Activated naive CD4-positive, alpha-beta T cell treated with anti-CD3 and anti-CD28 coated beads, Interleukin-2, amount 50 U/mL, for 72 hours (primary cell): ENCODE measurements at regions not wholly inside any gene's neighbourhood (a gene's known extent, or its start where the extent isn't known, plus 50 kb on each side); places are given as distances from the start of the nearest gene placed in this dataset.
"Not testable (repeated sequence)": the region's sequence is repeated elsewhere in the genome, so short reads cannot be mapped to it uniquely, and the experiment has no call there.

Source experiments
- ATAC-seq, 2 donors: fragments of 150-1000 bp; cut with Tn5 transposase; 2 replicates each; pipeline ENCODE4 v1.10.0; 2021; ENCODE audit warnings: mild to moderate bottlenecking in 2 of 2, moderate library complexity in 2 of 2
- DNase-seq, 2 donors: peaks; one replicate each; pipeline ENCODE4 v3.0.0; 2021 to 2022; ENCODE audit warnings: low spot score in 2 of 2
- H3K27ac Mint-ChIP-seq, 2 donors: one replicate each; pipeline ENCODE4 v1.8.0; 2022; ENCODE audit warnings: mild to moderate bottlenecking in 2 of 2, mixed read lengths in 2 of 2
- H3K36me3 Mint-ChIP-seq, 2 donors: one replicate each; pipeline ENCODE4 v1.8.0; 2022; ENCODE audit warnings: mixed read lengths in 2 of 2
- H3K9me3 Mint-ChIP-seq, 2 donors: one replicate each; pipeline ENCODE4 v1.8.0; 2022; ENCODE audit warnings: mixed read lengths in 2 of 2

DNA sequence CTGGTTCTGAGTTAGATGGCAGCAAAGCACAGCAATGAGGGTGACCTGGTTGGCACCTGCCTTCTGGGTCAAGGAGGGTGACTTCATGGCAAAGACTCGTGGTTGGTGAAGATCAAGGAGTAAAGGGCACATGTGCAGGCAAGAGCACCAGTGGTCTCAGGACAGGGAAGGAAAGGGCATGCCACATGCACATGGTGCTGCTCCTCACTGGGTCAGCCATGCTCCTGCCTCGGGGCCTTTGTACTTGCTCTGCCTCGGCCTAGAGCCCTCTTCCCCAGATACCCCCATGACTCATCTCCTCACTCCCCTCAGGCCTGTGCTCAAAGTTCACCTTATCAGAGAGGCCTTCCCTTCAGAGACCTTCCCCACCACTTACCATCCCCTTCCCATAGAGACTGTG, 106.7 kb upstream of the KDM7A start:
- peaks cover 0 to 4% of the 10 kb centered on the region in 2 donors for H3K9me3 Mint-ChIP-seq
- H3K36me3 Mint-ChIP-seq: no peaks in the 10 kb centered on the region
- DNase-seq (peak in 1 of 2 donors; percentile 26), ATAC-seq (no peak)
- H3K27ac Mint-ChIP-seq: peak overlapping the region in 1 of 2 donors; percentile 25

DNA sequence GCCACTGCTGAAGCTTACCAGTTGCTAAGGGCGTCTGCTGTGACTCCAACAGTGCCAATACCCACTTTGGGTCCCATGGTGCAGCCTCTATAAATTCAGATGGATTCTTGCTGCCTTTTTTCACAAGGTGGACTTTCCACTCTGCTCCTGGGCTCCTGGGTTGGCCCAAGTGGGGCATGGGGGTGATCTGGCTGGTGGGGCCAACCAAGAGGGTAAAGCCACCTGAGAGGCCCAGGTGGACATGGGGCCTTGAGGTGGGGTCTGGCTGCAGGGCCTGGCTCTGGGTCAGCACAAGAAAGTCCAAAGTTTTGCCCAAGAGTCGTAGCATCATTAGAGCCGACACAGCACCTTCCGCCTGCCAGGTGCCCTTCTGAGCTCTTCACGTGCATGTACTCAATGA, 105.2 kb upstream of the KDM7A start:
- ATAC-seq: no peak
- Mint-ChIP-seq H3K36me3 (no peaks in the 10 kb centered on the region), H3K27ac (peak overlapping the region in 1 of 2 donors; percentile 84), H3K9me3 (peaks cover 0 to 4% of the 10 kb centered on the region in 2 donors)
- peak in 1 of 2 donors; percentile 34 for DNase-seq

DNA sequence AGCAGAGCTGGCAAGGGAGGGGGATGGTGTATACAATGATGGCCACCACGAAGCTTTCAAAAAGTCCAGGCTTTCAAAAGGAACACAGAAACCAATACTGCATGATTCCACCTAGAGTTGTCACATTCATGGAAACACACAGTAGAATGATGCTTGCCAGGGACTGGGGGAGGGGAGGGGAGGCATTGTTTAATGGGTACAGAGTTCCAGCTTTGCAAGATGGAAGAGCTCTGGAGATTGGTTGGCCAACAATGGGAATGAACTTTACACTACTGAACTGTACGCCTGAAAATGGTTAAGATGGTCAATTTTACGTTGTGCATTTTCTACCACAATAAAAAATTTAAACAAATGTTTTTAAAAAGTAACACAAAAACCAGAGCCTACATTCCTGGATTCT, 104.5 kb upstream of the KDM7A start:
- no peak for ATAC-seq
- H3K27ac Mint-ChIP-seq: no peak overlapping the region
- H3K9me3 Mint-ChIP-seq: peaks cover 0 to 4% of the 10 kb centered on the region in 2 donors

DNA sequence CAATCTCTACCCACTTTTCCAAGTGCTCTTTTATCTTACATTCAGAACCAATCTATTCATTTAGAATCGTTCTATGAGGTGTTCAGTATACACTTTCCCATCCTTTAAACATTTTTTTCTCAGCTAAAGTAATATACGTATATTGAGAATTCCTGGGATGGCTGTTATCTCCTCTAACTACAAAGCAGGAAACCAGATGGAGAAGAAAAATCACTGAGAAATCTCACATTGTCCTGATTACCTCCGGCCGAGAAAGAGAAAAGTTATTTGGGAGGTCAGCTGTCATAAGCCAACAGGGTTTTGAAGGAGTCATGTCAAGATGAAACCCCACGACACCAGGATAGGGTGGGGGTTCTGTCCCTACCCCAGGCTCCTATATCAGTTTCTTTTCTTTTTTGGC, 99.2 kb upstream of the KDM7A start:
- ATAC-seq (no peak), DNase-seq (no peak)
- H3K36me3 Mint-ChIP-seq: no peaks in the 10 kb centered on the region
- H3K9me3 Mint-ChIP-seq: peaks cover 0 to 5% of the 10 kb centered on the region in 2 donors
- no peak overlapping the region for H3K27ac Mint-ChIP-seq

More for the DNA sequence above, 104.5 kb upstream of the KDM7A start:
- H3K36me3 Mint-ChIP-seq: no peaks in the 10 kb centered on the region
- DNase-seq: peak in 1 of 2 donors; percentile 7

DNA sequence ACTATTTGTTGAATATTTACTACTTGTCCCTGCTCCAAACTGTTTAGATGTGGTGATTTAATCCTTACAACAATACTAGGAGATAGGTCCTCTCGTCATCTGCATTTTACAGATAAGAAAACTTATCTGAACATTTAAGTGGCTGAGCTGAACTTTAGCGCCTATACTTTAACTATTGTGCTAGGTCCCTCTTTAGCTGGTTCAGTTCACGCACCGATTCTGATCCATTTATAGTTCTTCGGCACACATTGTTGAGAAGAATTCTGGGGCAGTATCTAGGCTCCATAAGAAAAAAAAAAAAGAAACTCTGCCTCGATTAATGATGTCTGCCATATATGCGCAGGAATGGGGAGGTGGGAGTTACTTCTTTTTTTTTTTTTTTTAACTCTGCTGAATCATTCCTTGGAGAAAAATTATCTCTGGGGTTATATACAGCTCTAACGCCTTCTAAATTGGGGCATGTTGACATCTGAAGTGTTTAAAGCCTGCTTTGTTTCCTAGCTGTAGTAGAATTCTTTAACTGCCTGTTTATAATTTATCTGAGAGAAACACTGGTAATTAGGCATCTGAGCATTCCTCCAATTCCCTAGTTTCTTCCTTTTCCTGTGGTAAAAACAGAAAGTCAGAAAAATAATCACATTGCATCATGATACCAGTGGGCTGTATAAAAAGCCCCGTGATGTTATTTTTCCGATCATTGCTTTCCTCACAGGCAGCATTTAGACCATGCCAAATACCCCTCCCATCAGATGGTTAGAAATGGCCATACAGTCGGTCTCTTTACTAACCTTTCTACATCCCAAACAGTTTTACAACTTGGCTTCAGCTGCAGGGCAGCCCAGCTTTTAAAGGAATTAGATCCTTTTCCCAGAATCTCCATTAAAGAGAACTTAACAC, 98.5 kb upstream of the KDM7A start:
- Mint-ChIP-seq H3K36me3 (no peaks in the 10 kb centered on the region), H3K27ac (no peak overlapping the region), H3K9me3 (peaks cover 0 to 6% of the 10 kb centered on the region in 2 donors)
- no peak for DNase-seq
- no peak for ATAC-seq

DNA sequence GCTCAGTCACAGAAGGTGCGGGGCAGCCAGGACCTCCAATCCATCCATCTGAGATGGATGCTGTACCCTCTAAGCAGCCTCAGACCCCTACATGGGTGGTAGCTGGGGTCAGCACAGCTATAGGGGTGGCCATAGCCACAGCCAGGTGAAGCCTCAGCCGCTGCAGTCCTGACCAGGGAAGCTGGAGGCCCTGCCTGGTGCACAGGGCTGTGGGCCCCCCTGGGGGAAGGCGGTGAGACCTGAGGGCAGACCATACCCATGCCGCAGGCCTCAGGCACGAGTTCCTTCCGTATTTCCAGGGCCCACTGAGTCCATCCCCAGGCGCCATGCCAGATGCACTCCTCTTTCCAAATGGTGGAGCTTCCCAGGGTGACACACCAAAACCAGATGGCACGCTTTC, 96.6 kb upstream of the KDM7A start:
- no peaks in the 10 kb centered on the region for H3K36me3 Mint-ChIP-seq
- no peak for DNase-seq
- H3K27ac Mint-ChIP-seq: no peak overlapping the region
- peaks cover 0 to 6% of the 10 kb centered on the region in 2 donors for H3K9me3 Mint-ChIP-seq
- ATAC-seq: no peak

DNA sequence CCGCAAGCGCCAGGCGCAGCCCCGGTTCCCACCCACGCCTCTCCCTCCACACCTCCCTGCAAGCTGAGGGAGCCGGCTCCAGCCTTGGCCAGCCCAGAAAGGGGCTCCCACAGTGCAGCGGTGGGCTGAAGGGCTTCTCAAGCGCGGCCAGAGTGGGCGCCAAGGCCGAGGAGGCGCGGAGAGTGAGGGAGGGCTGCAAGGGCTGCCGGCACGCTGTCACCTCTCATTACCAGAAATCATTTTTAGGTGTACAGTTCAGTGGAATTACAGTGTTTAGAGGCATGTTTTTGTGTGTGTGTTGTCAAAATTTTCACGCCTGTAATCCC, 94.8 kb upstream of the KDM7A start:
- DNase-seq, H3K9me3 Mint-ChIP-seq, H3K36me3 Mint-ChIP-seq, H3K27ac Mint-ChIP-seq, ATAC-seq: not testable (repeated sequence)

DNA sequence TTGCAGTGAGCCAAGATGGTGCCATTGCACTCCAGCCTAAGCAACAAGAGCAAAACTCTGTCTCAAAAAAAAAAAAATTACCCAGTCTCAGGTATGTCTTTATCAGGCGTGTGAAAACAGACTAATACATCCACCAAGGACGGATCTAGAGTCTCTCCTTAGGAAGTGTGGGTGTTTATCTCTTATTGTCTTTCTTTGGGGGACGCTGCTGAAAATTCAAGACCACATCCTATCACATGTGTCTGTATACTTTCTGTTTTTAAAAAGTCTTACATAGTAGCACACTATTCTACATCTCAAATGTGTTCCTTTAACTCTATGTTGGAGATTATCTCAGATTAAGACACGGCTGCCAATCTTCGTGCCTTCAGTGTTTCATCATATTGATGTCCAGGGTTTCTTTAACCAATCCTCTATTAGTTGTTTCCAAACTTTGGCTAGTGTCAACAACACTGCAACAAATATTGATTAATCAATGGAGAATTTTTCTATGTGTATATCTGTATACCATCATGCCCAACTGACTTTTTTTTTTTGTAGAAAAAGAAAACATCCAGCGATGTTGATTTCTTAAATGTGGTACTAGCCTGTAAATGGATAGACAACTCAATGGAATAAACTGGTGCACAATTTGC, 92.3 kb upstream of the KDM7A start:
- Mint-ChIP-seq H3K9me3 (peaks cover 0 to 11% of the 10 kb centered on the region in 2 donors), H3K27ac (no peak overlapping the region), H3K36me3 (peaks cover 0 to 6% of the 10 kb centered on the region in 2 donors)
- ATAC-seq (no peak), DNase-seq (no peak)

DNA sequence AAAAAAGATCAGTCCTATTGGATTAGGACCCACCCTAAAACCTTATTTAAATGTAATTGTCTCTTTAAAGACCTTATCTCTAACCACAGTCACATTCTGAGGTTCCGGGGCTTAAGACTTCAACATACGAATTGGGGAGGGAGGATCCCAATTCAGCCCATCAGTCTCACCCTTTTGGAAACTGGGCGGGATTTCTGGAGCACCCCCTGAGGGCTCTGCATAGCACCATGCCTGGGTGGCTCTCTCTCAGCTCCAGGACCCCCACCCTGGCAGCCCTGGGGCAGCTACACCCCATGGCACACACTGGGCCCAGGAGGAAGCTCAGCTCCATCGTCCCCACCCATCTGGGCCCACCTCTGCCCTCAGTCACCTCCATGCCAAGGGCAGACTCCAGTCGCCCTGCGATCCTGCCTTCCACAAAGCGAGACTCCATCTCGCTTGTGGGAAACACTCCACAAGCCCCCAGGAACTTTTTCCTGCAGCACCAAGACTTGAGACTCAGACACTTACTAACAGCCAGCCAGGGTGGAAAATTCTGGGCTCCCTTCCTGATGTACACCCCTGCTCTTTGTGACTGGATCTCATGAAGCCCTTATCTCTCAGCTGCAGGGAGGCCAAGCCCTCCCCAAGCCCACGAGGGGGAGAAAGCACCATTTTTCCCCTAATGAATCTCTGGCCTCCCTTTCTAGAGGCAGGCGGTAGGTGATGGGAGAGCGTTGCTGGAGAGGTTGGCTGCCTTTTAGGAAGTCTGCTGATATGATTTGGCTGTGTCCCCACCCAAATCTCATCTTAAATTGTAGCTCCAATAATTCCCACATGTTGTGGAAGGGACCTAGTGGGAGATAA, 90.8 kb upstream of the KDM7A start:
- ATAC-seq (no peak), DNase-seq (peak in 1 of 2 donors; percentile 7)
- peaks cover 0 to 6% of the 10 kb centered on the region in 2 donors for H3K36me3 Mint-ChIP-seq
- H3K27ac Mint-ChIP-seq: peak overlapping the region; percentile 14 to 55
- peaks cover 0 to 11% of the 10 kb centered on the region in 2 donors for H3K9me3 Mint-ChIP-seq

DNA sequence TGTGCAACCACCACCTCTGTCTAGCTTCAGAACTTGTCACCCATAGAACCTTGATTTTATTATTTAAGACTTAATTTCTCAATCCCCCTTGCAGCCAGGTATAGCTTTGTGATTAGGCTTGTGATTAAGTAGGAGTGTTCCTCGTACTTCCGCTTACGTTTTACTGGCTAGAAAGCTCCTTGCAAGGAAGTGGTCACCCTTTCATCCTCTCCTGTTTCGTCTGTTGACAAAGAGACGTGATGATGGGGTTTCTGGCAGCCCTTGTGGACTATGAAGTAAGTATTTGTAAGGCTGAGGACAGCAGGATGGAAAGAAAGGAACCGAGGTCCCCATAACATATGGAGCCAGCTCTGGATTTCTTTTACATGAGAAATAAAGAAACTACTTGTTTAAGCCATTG, 86.5 kb upstream of the KDM7A start:
- DNase-seq (peak in 1 of 2 donors; percentile 23), ATAC-seq (peak; percentile 71 to 82)
- H3K27ac Mint-ChIP-seq: peak overlapping the region; percentile 62 to 80
- peaks cover 0 to 6% of the 10 kb centered on the region in 2 donors for H3K36me3 Mint-ChIP-seq
- H3K9me3 Mint-ChIP-seq: peaks cover 0 to 5% of the 10 kb centered on the region in 2 donors

DNA sequence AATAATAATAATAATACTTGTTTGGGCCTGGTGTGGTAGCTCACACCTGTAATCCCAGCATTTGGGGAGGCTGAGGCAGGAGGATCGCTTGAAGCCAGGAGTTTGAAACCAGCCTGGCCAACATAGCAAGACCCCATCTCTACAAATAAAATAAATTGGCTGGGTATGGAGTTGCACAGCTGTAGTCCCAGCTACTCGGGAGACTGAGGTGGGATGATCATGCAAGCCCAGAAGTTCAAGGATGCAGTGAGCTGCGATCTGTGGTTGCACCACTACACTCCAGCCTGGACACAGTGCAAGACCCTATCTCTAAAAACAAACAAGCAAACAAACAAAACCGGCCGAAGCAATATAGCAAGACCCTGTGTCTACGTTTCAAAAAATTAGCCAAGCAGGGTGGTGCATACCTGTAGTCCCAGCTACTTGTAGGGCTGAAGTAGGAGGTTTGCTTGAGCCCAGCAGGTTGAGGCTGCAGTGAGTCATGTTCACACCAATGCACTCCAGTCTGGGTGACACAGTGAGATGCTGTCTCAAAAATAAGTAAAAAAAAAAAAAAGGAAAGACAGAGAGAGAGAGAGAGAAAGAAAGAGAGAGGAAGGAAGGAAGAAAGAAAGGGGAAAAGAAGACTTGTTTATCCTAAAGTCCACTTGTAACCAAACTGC, 85.6 kb upstream of the KDM7A start:
- Mint-ChIP-seq H3K27ac (peak overlapping the region in 1 of 2 donors; percentile 80), H3K9me3 (peaks cover 0 to 5% of the 10 kb centered on the region in 2 donors), H3K36me3 (peaks cover under 1 to 2% of the 10 kb centered on the region in 2 donors)
- DNase-seq (peak in 1 of 2 donors; percentile 31), ATAC-seq (peak; percentile 60 to 71)

DNA sequence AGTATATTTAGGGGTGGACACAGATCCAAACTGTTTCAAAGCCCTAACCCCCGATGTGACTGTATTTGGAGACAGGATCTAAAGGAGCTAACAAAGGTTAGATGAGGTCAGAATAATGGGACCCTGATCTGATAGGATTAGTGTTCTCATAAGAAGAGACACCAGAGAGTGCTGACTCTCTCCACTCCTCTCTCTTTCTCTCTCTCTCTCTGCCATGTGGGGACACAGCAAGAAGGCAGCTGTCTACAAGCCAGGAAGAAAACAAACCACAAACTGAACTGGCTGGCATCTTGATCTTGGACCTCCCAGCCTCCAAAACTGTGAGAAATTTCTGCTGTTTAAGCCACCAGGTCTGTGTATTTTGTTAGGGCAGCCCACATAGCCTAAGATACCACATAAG, 84.7 kb upstream of the KDM7A start:
- Mint-ChIP-seq H3K36me3 (peaks cover 4 to 10% of the 10 kb centered on the region in 2 donors), H3K27ac (no peak overlapping the region), H3K9me3 (peaks cover 0 to 10% of the 10 kb centered on the region in 2 donors)
- ATAC-seq: no peak
- DNase-seq: no peak

DNA sequence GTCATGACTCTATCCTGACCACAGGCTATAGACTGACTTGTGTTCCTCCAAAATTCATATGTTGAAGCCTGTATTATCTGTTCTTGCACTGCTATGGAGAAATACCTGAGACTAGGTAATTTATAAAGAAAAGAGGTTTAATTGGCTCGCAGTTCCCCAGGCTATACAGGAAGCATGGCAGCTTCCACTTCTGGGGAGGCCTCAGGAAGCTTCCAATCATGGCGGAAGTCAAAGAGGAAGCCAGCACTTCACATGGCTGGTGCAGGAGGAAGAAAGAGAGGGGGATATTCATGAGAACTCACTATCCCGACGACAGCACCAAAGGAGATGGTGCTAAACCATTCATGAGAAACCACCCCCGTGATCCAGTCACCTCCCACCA, 84.3 kb upstream of the KDM7A start:
- Mint-ChIP-seq H3K36me3 (peaks cover 4 to 10% of the 10 kb centered on the region in 2 donors), H3K27ac (no peak overlapping the region), H3K9me3 (peaks cover 0 to 10% of the 10 kb centered on the region in 2 donors)
- ATAC-seq (no peak), DNase-seq (no peak)

DNA sequence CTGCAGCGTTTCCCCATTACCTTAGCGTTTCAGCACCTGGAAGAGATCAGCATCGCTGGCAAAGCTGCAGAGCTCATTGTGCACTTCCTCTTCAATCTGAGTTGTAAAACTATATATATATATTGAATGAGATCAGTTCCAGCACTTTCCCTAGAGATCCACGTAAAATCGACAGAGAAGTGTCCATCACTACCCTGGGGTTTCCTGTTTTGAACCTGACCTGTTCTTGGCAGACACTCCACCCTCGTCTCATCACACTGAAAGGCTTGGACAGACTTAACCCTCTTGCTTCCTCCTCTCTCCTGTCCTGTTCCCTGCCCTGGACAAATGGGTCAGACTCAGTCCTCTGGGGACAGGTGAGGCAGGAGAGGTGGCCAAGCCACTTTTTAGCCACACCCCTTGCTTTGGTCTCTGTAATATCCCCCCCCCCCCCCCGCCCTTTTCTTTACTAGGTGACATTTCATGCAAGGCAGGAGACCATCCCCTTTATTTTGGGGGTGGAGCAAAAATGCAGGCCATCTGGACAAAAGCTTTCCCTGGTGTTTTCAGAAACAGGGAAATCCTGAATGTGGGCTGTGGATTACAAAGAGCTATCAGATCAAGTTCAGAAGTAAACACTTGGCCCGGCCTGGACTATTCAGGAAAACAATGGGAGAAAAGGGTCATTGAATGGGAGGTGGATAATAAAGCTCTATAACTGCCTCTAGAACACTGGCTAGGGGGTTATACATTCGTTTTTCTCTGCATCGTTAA, 83.7 kb upstream of the KDM7A start:
- DNase-seq: no peak
- H3K36me3 Mint-ChIP-seq: peaks cover 4 to 10% of the 10 kb centered on the region in 2 donors
- peak overlapping the region in 1 of 2 donors; percentile 77 for H3K27ac Mint-ChIP-seq
- no peak for ATAC-seq
- H3K9me3 Mint-ChIP-seq: peaks cover 0 to 10% of the 10 kb centered on the region in 2 donors

DNA sequence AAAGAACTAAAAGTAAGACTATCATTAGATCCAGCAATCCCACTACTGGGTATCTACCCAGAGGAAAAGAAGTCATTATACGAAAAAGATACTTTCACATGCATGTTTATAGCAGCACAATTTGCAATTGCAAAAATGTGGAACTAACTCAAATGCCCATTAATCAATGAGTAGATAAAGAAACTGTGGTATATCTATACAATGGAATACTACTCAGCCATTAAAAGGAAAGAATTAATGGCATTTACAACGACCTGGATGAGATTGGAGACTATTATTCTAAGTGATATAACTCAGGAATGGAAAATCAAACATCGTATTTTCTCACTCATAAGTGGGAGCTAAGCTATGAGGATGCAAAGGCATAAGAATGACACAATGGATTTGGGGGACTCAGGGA, 80.5 kb upstream of the KDM7A start:
- ATAC-seq, DNase-seq, H3K27ac Mint-ChIP-seq, H3K36me3 Mint-ChIP-seq, H3K9me3 Mint-ChIP-seq: not testable (repeated sequence)

DNA sequence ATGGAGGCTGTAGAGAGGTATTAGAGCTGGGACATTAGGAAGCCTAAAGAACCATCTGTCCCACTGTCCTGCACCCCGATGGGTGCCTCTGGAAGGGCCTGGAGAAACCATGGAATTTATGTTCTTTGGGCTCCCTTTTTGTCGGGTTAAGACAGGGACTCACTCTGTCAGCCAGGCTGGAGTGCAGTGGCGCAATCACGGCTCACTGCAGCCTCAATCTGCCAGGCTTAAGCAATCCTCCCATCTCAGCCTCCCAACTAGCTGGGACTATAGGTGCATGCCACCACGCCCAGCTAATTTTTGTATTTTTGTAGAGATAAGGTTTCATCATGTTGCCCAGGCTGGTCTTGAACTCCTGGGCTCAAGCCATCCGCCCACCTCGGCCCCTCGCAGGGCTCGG, 78.2 kb upstream of the KDM7A start:
- ATAC-seq, DNase-seq, H3K36me3 Mint-ChIP-seq, H3K9me3 Mint-ChIP-seq, H3K27ac Mint-ChIP-seq: not testable (repeated sequence)
